Putamen (tissue), 1 donor: ENCODE measurements at regions not wholly inside any gene's neighbourhood (a gene's known extent, or its start where the extent isn't known, plus 50 kb on each side); places are given as distances from the start of the nearest gene placed in this dataset.
"Not testable (repeated sequence)": the region's sequence is repeated elsewhere in the genome, so short reads cannot be mapped to it uniquely, and the experiment has no call there.

Source experiments
- DNase-seq: peaks from one replicate; pipeline ENCODE4 v3.0.0-alpha.2; 2016; ENCODE audit warnings: low spot score

DNA sequence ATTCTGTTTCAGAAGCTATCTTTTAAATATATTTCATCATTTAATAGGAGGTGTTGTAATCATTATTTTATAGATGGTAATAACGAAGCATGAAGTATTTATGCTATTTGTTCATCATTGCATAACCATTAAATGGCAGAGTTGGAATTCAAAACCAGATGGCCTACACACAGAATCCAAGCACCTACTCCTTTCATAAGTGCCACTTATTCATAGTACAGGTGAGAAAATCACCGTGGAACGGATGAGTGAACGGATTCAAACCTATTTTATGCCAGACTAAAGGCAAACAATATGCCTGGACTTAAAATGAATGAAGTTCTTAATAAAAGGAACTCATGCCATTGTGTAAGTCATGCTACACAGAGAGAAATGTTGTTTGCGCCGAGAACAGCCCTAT is 397.9 kb upstream of the ADGRB3 start:
- DNase-seq = no peak

GRCh38 chr6:68235326-68235784 is 399.7 kb upstream of the ADGRB3 start:
- DNase-seq = no peak

DNA sequence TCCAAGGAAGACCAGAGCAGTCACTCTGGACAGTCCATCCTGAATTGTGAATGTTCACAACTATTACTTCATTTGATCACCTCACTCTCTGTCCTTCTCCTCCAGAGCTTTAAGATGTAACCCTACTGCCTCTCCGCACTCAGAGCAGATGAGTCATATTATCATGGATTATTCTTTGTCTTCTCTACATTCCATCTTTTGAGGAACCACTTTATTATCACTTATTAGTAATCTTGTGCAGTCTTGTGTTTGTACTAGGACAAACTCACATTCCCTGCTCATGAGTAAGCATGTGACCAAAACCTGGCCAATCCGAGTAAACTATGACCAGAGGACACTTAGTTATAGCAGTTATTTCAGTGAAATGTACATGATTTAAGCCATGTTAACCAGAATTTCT is 401.5 kb upstream of the ADGRB3 start:
- DNase-seq = no peak

DNA sequence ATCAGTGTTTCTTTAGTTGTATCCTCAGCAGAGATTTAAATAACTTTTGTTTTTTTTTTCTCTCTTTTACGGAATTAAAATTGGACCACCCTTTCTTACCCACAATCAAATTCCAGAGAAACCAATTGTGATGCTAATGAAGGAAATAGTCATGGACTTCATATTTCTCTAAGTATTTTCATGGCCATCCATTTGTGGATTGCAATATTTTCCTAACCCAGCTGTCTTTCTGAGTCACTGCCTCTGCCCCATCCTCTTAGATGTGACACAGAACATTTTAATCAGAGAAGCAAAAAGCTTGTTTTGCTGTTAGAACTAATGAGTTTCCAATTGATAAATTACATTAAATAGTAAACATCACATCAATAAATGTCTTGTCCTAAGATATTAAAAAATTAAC is 405.5 kb upstream of the ADGRB3 start:
- DNase-seq = no peak

DNA sequence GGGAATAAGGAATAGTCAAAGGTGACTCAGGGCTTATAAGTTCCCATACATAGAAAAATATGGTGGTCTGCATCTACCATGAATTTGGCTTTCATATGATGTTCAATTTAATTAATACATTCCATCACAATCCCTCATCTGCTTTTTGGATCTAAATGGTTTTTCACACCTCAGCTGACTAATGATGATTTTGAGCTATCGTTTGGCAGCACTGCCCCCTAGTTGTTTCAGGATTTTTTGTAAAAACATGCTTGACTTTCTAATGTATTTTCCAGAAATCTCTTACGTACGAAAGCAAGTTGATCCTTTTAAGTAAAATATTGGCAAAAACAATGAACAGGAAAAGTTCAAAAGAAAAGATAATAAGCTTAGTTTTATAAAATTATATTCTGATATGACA is 408.6 kb upstream of the ADGRB3 start:
- DNase-seq = peak; percentile 0

- no peak for DNase-seq
These were observed 409.4 kb upstream of the ADGRB3 start for GRCh38 chr6:68225729-68226128.

- DNase-seq = no peak
These were observed 423.8 kb upstream of the ADGRB3 start for GRCh38 chr6:68211242-68211795.

DNA sequence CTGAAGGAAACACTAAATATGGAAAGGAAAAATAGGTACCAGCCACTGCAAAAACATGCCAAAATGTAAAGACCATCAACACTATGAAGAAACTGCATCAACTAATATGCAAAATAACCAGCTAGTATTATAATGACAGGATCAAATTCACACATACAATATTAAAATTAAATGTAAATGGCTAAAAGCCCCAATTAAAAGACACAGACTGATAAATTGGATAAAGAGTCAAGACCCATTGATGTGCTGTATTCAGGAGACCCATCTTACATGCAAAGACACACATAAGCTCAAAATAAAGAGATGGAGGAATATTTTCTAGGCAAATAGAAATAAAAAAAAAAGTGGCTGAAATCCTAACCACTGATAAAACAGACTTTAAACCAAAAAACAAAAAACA is 427.5 kb upstream of the ADGRB3 start:
- DNase-seq = not testable (repeated sequence)

- no peak for DNase-seq
These were observed 434.2 kb upstream of the ADGRB3 start for GRCh38 chr6:68200929-68201328.

DNA sequence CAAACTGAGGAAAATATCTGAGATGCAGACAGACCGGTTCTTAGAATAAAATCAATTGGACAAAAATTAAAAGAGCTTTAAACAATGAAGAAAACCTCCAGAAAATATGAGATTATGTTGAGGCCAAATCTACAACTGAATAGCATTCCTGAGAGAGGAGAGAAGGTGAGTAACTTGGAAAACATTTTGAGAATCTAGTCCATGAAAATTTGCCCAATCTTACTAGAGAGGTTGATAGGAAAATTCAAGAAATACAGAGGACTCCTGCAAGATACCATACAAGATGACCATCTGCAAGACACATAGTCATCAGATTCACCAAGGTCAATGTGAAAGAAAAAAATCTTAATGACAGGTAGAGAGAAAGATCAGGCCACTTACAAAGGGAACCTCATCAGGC is 437.7 kb upstream of the ADGRB3 start:
- DNase-seq = no peak

DNA sequence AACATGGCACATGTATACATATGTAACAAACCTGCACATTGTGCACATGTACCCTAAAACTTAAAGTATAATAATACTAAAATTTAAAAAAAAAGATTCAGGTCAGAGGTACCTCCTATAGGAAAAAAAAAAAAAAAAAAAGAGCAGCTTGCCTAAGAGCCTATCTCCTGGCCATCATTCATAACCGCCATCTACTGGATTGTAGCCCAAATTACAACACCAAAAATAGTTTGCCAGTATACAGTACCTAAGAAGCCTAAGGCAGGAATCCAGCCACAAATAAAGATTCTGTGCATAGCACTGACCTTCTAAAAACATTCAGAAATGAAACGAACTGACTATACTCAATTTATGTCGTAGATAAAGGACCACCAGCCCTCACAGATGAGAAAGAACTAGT is 438.4 kb upstream of the ADGRB3 start:
- DNase-seq = no peak

DNA sequence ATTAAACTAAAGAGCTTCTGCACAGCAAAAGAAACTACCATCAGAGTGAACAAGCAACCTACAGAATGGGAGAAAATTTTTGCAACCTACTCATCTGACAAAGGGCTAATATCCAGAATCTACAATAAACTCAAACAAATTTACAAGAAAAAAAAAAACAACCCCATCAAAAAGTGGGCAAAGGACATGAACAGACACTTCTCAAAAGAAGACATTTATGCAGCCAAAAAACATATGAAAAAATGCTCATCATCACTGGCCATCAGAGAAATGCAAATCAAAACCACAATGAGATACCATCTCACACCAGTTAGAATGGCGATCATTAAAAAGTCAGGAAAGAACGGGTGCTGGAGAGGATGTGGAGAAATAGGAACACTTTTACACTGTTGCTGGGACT is 439.3 kb upstream of the ADGRB3 start:
- not testable (repeated sequence) for DNase-seq

DNA sequence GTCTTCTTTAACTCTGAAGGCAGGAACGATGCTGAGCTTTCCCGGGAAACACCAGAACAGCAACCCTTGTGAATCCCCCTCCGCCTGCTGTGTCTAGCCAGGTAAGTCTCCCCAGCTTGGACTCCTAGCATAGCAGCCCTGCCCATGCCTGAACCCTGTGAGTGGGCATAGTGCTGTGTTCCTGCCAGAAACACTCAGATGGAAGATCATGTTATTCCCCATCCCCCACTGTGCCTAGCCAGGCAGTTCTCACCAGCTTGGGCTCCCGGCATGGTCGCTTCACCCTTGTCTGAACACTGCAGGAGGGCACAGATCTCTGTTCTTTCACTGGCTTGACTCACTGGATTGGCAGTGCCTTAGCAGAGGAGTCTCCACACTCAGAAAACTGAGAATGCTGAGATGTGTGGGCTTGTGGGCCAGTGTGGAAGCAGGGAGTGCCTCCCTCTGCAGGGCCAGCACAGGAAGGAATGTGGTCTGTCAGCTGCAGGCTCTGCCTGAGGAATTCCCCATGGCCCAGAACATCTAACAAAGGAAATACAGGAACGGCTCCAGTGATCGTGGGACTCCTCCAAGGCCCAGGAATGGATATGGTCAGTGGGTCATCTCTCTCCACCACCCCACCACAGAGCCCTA is 440.1 kb upstream of the ADGRB3 start:
- no peak for DNase-seq

DNA sequence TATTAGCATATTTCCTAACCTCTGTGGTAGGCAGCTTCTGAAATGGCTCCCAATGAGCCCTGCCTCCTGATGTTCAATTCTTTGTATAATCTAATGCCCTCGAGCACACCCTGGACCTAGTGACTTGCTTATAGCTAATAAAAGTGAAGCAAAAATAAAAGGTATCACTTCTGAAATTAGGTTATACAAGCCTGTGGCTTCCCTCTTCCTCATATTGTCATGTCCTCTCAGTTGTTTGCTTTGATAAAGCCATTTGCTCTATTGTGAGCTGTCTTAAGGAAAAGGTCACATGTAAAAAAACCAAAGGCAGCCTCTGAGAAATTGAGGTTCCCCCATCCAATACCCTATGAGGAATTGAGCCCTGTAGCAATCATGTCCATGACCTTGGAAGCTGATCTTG is 442.1 kb upstream of the ADGRB3 start:
- DNase-seq = no peak

GRCh38 chr6:68189217-68189815 is 445.8 kb upstream of the ADGRB3 start:
- no peak for DNase-seq

GRCh38 chr6:68186870-68187269 is 448.2 kb upstream of the ADGRB3 start:
- DNase-seq = no peak

GRCh38 chr6:68182386-68182785 is 452.7 kb upstream of the ADGRB3 start:
- no peak for DNase-seq

DNA sequence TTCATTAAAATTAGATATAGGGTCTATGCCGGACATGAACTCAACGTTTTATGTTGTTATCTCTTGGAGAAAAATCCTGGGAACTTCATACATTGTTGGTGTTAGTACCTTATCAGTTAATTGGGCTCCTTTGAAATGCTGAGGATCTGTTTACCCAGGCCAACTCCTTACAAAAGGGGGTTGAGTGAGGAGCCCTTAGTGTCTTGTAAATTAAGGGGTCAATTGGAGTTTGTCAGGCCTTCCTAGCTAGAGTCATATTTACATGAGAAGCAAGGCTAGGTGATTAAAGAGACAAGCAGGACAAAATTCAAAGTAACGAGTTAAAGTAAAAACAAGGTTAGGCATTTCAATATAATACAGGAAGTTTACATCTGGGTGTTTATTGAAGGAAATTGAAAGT is 454.1 kb upstream of the ADGRB3 start:
- not testable (repeated sequence) for DNase-seq

- DNase-seq = no peak
These were observed 461.5 kb upstream of the ADGRB3 start for GRCh38 chr6:68173616-68174015.

- DNase-seq = no peak
These were observed 465.2 kb upstream of the ADGRB3 start for GRCh38 chr6:68169922-68170321.

GRCh38 chr6:68167604-68168003 is 467.5 kb upstream of the ADGRB3 start:
- no peak for DNase-seq

DNA sequence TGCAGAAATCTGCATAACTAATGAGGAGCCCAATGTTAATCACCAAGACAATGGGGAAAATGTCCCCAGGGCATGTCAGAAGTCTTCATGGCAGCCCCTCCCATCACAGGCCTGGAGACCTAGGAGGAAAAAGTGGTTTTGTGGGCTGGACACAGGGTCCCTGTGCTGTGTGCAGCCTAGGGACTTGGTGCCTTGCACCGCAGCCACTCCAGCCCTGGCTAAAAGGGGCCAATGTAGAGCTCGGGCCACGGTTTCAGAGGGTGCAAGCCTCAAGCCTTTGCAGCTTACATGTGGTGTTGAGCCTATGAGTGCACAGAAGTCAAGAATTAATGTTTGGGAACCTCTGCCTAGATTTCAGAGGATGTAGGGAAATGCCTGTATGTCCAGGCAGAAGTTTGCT is 474.3 kb upstream of the ADGRB3 start:
- DNase-seq = not testable (repeated sequence)

- no peak for DNase-seq
These were observed 474.7 kb upstream of the ADGRB3 start for GRCh38 chr6:68160348-68160747.

GRCh38 chr6:68159433-68159832 is 475.6 kb upstream of the ADGRB3 start:
- DNase-seq = no peak
